H1 (cell line): ENCODE measurements at regions not wholly inside any gene's neighbourhood (a gene's known extent, or its start where the extent isn't known, plus 50 kb on each side); places are given as distances from the start of the nearest gene placed in this dataset.

ENCODE experiments used
- CTCF ChIA-PET: fragments of 300-600 bp; sonication (Branson Sonifier 250); formaldehyde crosslinking; loops from one replicate; lab custom pipeline; 2021; ENCODE audit not compliant: partially characterized antibody; lab: Charles Lee
- POLR2A ChIA-PET: fragments of 300-600 bp; sonication (Branson Sonifier 250); formaldehyde crosslinking; loops from one replicate; lab custom pipeline; 2021; ENCODE audit warnings: inconsistent platforms; ENCODE audit not compliant: partially characterized antibody; lab: Charles Lee
- DNase-seq, 2 experiments: peaks; one replicate each; pipeline versions ENCODE4 v3.0.0 to v3.0.0-alpha.2; 2010 to 2022; ENCODE audit warnings: low spot score in 2 of 2, low read depth in 1 of 2, mixed read lengths in 1 of 2
- FAIRE-seq: peaks from 2 replicates; lab custom pipeline; 2011; peaks lifted over from hg19 to GRCh38; lab: Jason Lieb, UNC
- H2AFZ ChIP-seq: 2 replicates; pipeline ENCODE4 v1.8.1; 2012; ENCODE audit warnings: low read length, inconsistent platforms
- H2AK5ac ChIP-seq: 2 replicates; pipeline ENCODE4 v1.6.1; 2013; ENCODE audit warnings: low read depth, low read length
- H2BK120ac ChIP-seq: replicated peaks from 2 replicates; pipeline ENCODE3; 2013; ENCODE audit warnings: low read depth, low read length, inconsistent platforms
- H2BK12ac ChIP-seq: 2 replicates; pipeline ENCODE4 v1.6.1; 2013; ENCODE audit warnings: low read depth, low read length
- H2BK15ac ChIP-seq: 2 replicates; pipeline ENCODE4 v1.6.1; 2013; ENCODE audit warnings: low read length
- H2BK20ac ChIP-seq: 2 replicates; pipeline ENCODE4 v1.6.1; 2013; ENCODE audit warnings: low read length
- H2BK5ac ChIP-seq: 2 replicates; pipeline ENCODE4 v1.6.1; 2013; ENCODE audit warnings: low read depth, low read length
- H3K14ac ChIP-seq: 2 replicates; pipeline ENCODE4 v1.6.1; 2013; ENCODE audit warnings: inconsistent platforms; ENCODE audit not compliant: insufficient read length
- H3K18ac ChIP-seq: 2 replicates; pipeline ENCODE4 v1.6.1; 2013; ENCODE audit warnings: low read length; ENCODE audit errors: extremely low read depth
- H3K23ac ChIP-seq: 2 replicates; pipeline ENCODE4 v1.6.1; 2013; ENCODE audit warnings: inconsistent platforms; ENCODE audit not compliant: insufficient read length
- H3K23me2 ChIP-seq: 2 replicates; pipeline ENCODE4 v1.6.1; 2013; ENCODE audit warnings: low read depth, low read length
- H3K27ac ChIP-seq: 2 replicates; pipeline ENCODE4 v1.6.1; 2011; ENCODE audit warnings: low read depth, low read length, inconsistent platforms
- H3K27me3 ChIP-seq, 4 experiments: replicated peaks in 1 of 4; 1 replicate in 1 of 4; 2 replicates in 3 of 4; pipeline versions ENCODE4 v1.6.1 to v1.8.1; 2011 to 2013; ENCODE audit warnings: low read length in 3 of 4, mild to moderate bottlenecking in 3 of 4, inconsistent platforms in 2 of 4, mixed read lengths in 2 of 4, moderate library complexity in 1 of 4; ENCODE audit not compliant: control insufficient read depth in 3 of 4, insufficient read depth in 3 of 4; ENCODE audit errors: extremely low read depth in 1 of 4
- H3K36me3 ChIP-seq, 4 experiments: 2 replicates each; pipeline versions ENCODE4 v1.6.1 to v1.8.1; 2011 to 2013; ENCODE audit warnings: mild to moderate bottlenecking in 4 of 4, low read length in 3 of 4, moderate library complexity in 2 of 4, control low read depth in 1 of 4, inconsistent platforms in 1 of 4; ENCODE audit not compliant: insufficient read depth in 4 of 4, control insufficient read depth in 2 of 4
- H3K4ac ChIP-seq: replicated peaks from 2 replicates; pipeline ENCODE3; 2013; ENCODE audit warnings: low read length, low read depth, mixed read lengths, inconsistent platforms; ENCODE audit not compliant: insufficient read length
- H3K4me1 ChIP-seq, 4 experiments: replicated peaks in 1 of 4; 1 replicate in 1 of 4; 2 replicates in 3 of 4; pipeline versions ENCODE4 v1.6.1 to v1.8.1; 2011 to 2013; ENCODE audit warnings: low read length in 3 of 4, inconsistent platforms in 2 of 4, mixed read lengths in 1 of 4; ENCODE audit not compliant: insufficient read depth in 4 of 4, control insufficient read depth in 3 of 4
- H3K4me2 ChIP-seq, 2 experiments: 2 replicates each; pipeline versions ENCODE4 v1.6.1 to v1.8.1; 2011 to 2013; ENCODE audit warnings: low read depth in 2 of 2, low read length in 2 of 2, control low read depth in 1 of 2, inconsistent platforms in 1 of 2, mild to moderate bottlenecking in 1 of 2; ENCODE audit not compliant: insufficient read depth in 1 of 2
- H3K4me3 ChIP-seq, 4 experiments: fragments of 200-600, 300-600 bp in 1 of 4; sonication (generic), shearing (Covaris generic), sonication (Bioruptor Twin) in 1 of 4; 2 replicates each; pipeline versions ENCODE4 v1.5.1 to v1.8.1; 2011 to 2016; ENCODE audit warnings: low read length in 4 of 4, low read depth in 3 of 4, control low read depth in 2 of 4, inconsistent platforms in 2 of 4, mild to moderate bottlenecking in 2 of 4, mixed read lengths in 1 of 4, moderate library complexity in 1 of 4; ENCODE audit not compliant: insufficient read depth in 2 of 4; ENCODE audit errors: extremely low read depth in 1 of 4
- H3K56ac ChIP-seq: replicated peaks from 2 replicates; pipeline ENCODE3; 2013; ENCODE audit warnings: low read depth, mild to moderate bottlenecking, mixed read lengths, low read length, inconsistent platforms; ENCODE audit not compliant: insufficient read length
- H3K79me1 ChIP-seq: 2 replicates; pipeline ENCODE4 v1.6.1; 2013; ENCODE audit warnings: low read depth, low read length, control low read depth
- H3K79me2 ChIP-seq, 2 experiments: 2 replicates each; pipeline versions ENCODE4 v1.6.1 to v1.8.1; 2012 to 2013; ENCODE audit warnings: low read length in 2 of 2, mild to moderate bottlenecking in 2 of 2, inconsistent platforms in 1 of 2; ENCODE audit not compliant: insufficient read depth in 2 of 2, control insufficient read depth in 1 of 2
- H3K9ac ChIP-seq, 4 experiments: replicated peaks in 1 of 4; 1 replicate in 1 of 4; 2 replicates in 3 of 4; pipeline versions ENCODE4 v1.6.1 to v1.8.1; 2011 to 2013; ENCODE audit warnings: low read depth in 3 of 4, low read length in 3 of 4, control low read depth in 2 of 4, mild to moderate bottlenecking in 2 of 4, moderate library complexity in 2 of 4, inconsistent platforms in 1 of 4; ENCODE audit errors: extremely low read depth in 1 of 4
- H3K9me3 ChIP-seq, 2 experiments: 2 replicates each; pipeline versions ENCODE4 v1.6.1 to v1.8.1; 2012 to 2013; ENCODE audit warnings: mild to moderate bottlenecking in 2 of 2, moderate library complexity in 2 of 2, control low read depth in 1 of 2, inconsistent platforms in 1 of 2, low read depth in 1 of 2, low read length in 1 of 2, mixed read lengths in 1 of 2; ENCODE audit not compliant: insufficient read depth in 2 of 2
- H4K20me1 ChIP-seq, 2 experiments: replicated peaks in 1 of 2; 2 replicates each; pipeline versions ENCODE3 to v1.8.1; 2011 to 2013; ENCODE audit warnings: inconsistent platforms in 2 of 2, low read length in 2 of 2, mild to moderate bottlenecking in 1 of 2; ENCODE audit not compliant: insufficient read depth in 2 of 2, control insufficient read depth in 1 of 2
- H4K5ac ChIP-seq: 2 replicates; pipeline ENCODE4 v1.6.1; 2013; ENCODE audit warnings: low read length, low read depth, mixed read lengths, inconsistent platforms; ENCODE audit not compliant: insufficient read length
- H4K8ac ChIP-seq: 2 replicates; pipeline ENCODE4 v1.8.0; 2013; ENCODE audit warnings: mild to moderate bottlenecking, moderate library complexity, low read length, inconsistent platforms; ENCODE audit not compliant: insufficient read depth; ENCODE audit errors: extremely low read depth
- H4K91ac ChIP-seq: replicated peaks from 2 replicates; pipeline ENCODE3; 2013; ENCODE audit warnings: low read length, mixed read lengths, inconsistent platforms; ENCODE audit not compliant: insufficient read length
- ASH2L ChIP-seq: fragments of 200-600, 300-600 bp; sonication (generic); IDR thresholded peaks from one replicate; pipeline ENCODE4 v1.7.1; 2017; ENCODE audit warnings: low read length
- CBX5 ChIP-seq: fragments of 300-800, 300-1000 bp; sonication (generic); IDR thresholded peaks from 2 replicates; pipeline ENCODE4 v1.7.1; 2016; ENCODE audit warnings: antibody characterized with exemption, low read length, low read depth
- CTBP2 ChIP-seq: IDR thresholded peaks from 2 replicates; pipeline ENCODE4 v1.7.0; 2011; ENCODE audit warnings: borderline replicate concordance, mild to moderate bottlenecking, moderate library complexity, mixed read lengths, low read length; ENCODE audit not compliant: insufficient read depth, insufficient read length
- HDAC2 ChIP-seq, 2 experiments: fragments of 300-600 bp in 1 of 2; sonication (generic) in 1 of 2; IDR thresholded peaks; 2 replicates each; pipeline ENCODE4 v1.6.1; 2011 to 2012; ENCODE audit warnings: low read depth in 2 of 2, low read length in 2 of 2, mild to moderate bottlenecking in 2 of 2, moderate library complexity in 2 of 2, borderline replicate concordance in 1 of 2, inconsistent platforms in 1 of 2
- KDM1A ChIP-seq: fragments of 200-600, 300-600 bp; sonication (generic); IDR thresholded peaks from 2 replicates; pipeline ENCODE4 v1.7.1; 2016; ENCODE audit warnings: mild to moderate bottlenecking, low read length, borderline replicate concordance
- KDM5A ChIP-seq: fragments of 200-600 bp; IDR thresholded peaks from 2 replicates; pipeline ENCODE4 v1.7.1; 2012; ENCODE audit warnings: mild to moderate bottlenecking, low read length, inconsistent platforms, mixed read lengths
- MAFK ChIP-seq: IDR thresholded peaks from 2 replicates; pipeline ENCODE4 v1.6.1; 2012; ENCODE audit warnings: low read depth, mild to moderate bottlenecking, improper control_type of control experiment, low read length
- PHF8 ChIP-seq: fragments of 200-600 bp; sonication (generic); conservative IDR thresholded peaks from 2 replicates; pipeline ENCODE4 v1.7.1; 2012; ENCODE audit warnings: low read depth, mild to moderate bottlenecking, inconsistent platforms, low read length, moderate library complexity
- RNF2 ChIP-seq: fragments of 200-900, 300-1000 bp; sonication (generic); IDR thresholded peaks from 2 replicates; pipeline ENCODE4 v1.7.1; 2016; ENCODE audit warnings: borderline replicate concordance, low read depth, mild to moderate bottlenecking, antibody characterized with exemption, low read length; ENCODE audit not compliant: poor library complexity, severe bottlenecking; ENCODE audit errors: missing control alignments
- SIN3A ChIP-seq, 2 experiments: IDR thresholded peaks in 1 of 2; conservative IDR thresholded peaks in 1 of 2; 2 replicates each; pipeline ENCODE4 v1.6.1; 2011 to 2012; ENCODE audit warnings: low read length in 2 of 2, improper control_type of control experiment in 1 of 2, low read depth in 1 of 2, mild to moderate bottlenecking in 1 of 2
- SP4 ChIP-seq: IDR thresholded peaks from 2 replicates; pipeline ENCODE4 v1.6.1; 2012; ENCODE audit warnings: low read length, inconsistent platforms
- WGBS, 2 experiments: shearing (Covaris generic) in 1 of 2; methylation state at CpG; one replicate each; pipeline versions ENCODE4 v1.1.6 to v1.1.7; 2013 to 2015; ENCODE audit warnings: low lambda C conversion rate in 2 of 2, mixed read lengths in 2 of 2, inconsistent platforms in 1 of 2, low coverage in 1 of 2, missing lambda C conversion rate in 1 of 2; ENCODE audit not compliant: insufficient replicate concordance in 2 of 2, insufficient coverage in 1 of 2, insufficient read length in 1 of 2; ENCODE audit errors: extremely low coverage in 1 of 2, missing lambda C conversion rate in 1 of 2; 5-methylcytosine and 5-hydroxymethylcytosine counted together
- TF ChIP-seq, protein P1 (sequence below): IDR thresholded peaks from 2 replicates; pipeline ENCODE4 v1.6.1; 2012; ENCODE audit warnings: inconsistent platforms

DNA sequence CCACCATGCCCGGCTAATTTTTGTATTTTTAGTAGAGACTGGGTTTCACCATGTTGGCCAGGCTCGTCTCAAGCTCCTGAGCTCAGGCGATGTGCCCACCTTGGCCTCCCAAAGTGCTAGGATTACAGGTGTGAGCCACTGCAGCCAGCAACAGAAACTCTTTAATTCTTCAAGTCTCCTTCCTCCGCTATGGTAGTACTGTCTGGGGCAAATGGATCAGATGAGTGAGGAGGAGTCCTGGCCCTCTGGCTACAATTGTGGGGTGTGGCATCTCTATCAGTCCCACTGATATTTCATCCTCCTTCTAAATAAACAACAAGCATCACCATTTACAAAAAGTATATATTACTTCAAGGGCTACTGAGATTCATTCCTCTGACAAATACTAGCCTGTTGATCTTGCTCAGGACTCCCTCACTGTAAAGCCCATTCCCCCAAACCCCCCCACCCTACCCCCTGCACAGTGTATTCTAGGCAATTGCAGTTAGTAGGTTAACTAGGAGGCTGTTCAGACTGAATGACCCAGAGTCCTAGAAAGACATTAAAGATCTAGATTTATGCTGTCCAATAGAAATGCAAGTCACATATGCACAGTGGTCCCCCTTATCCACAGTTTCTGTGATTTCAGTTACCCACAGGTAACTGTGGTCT is 71.2 kb upstream of the STAM2 start:
- Histone ChIP-seq H3K4ac (no peak overlapping the region), H2BK12ac (no peak overlapping the region), H3K23ac (no peak overlapping the region), H3K79me2 (no peaks in the 10 kb centered on the region), H3K18ac (no peak overlapping the region), H4K91ac (no peak overlapping the region), H4K20me1 (no peaks in the 10 kb centered on the region), H3K79me1 (no peaks in the 10 kb centered on the region), H2BK15ac (no peak overlapping the region), H3K23me2 (no peaks in the 10 kb centered on the region), H4K5ac (no peak overlapping the region), H3K14ac (no peak overlapping the region), H2AFZ (no peak overlapping the region), H3K4me3 (no peak overlapping the region), H3K36me3 (no peaks in the 10 kb centered on the region), H3K9me3 (no peaks in the 10 kb centered on the region), H3K27me3 (no peaks in the 10 kb centered on the region), H3K56ac (no peak overlapping the region), H3K9ac (no peak overlapping the region), H4K8ac (no peak overlapping the region), H2AK5ac (no peak overlapping the region), H3K4me2 (no peak overlapping the region), H3K27ac (no peak overlapping the region), H3K4me1 (no peaks in the 10 kb centered on the region), H2BK5ac (no peak overlapping the region), H2BK20ac (no peak overlapping the region), H2BK120ac (no peak overlapping the region)
- no peak for DNase-seq
- POLR2A ChIA-PET = no interaction called here
- 94% methylated on average over 4 of the region's 4 CpGs; no CpG with 5 or more reads in 1 of the 2 experiments for WGBS, 2 experiments
- CTCF ChIA-PET = interaction anchor here (1.8 kb wide), 1 partner anchor 15 kb away, joined by 6 read pairs; no protein-coding TSS in a partner anchor
- FAIRE-seq = no peak
- TF ChIP-seq CBX5 = no peak
- TF ChIP-seq HDAC2 (IDR thresholded peaks at IDR 0.05; ENCODE audit: borderline replicate concordance in 1 of 2, low read depth in 2 of 2, low read length in 2 of 2) = no peak
- TF ChIP-seq PHF8 = no peak
- TF ChIP-seq SP4 = no peak
- TF ChIP-seq RNF2 = no peak
- no peak for TF ChIP-seq KDM5A
- TF ChIP-seq ASH2L = no peak
- TF ChIP-seq CTBP2 = no peak
- TF ChIP-seq MAFK = no peak
- no peak for TF ChIP-seq KDM1A
- TF ChIP-seq, protein P1, sequence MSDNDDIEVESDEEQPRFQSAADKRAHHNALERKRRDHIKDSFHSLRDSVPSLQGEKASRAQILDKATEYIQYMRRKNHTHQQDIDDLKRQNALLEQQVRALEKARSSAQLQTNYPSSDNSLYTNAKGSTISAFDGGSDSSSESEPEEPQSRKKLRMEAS = no peak
- TF ChIP-seq SIN3A (conservative IDR thresholded peaks at IDR 0.05 in 1 of 2, IDR thresholded peaks at IDR 0.05 in 1 of 2; ENCODE audit: low read depth in 1 of 2, low read length in 2 of 2) = no peak
